Astrocyte of the cerebellum (primary cell): ENCODE measurements at regions not wholly inside any gene's neighbourhood (a gene's known extent, or its start where the extent isn't known, plus 50 kb on each side); places are given as distances from the start of the nearest gene placed in this dataset.

ENCODE experiments used
- DNase-seq: peaks from one replicate; pipeline ENCODE4 v3.0.0-alpha.2; 2011; ENCODE audit warnings: low read depth
- H3K4me3 ChIP-seq: 2 replicates; pipeline ENCODE4 v1.5.1; 2011; ENCODE audit warnings: mild to moderate bottlenecking, low read depth, low read length, moderate library complexity
- CTCF ChIP-seq: IDR thresholded peaks from 2 replicates; pipeline ENCODE4 v1.5.1; 2012; ENCODE audit warnings: low read length, low read depth, moderate library complexity, mild to moderate bottlenecking; ENCODE audit errors: missing control alignments
- in situ Hi-C: cut with HindIII; loops from 2 replicates; pipeline ENCODE4 v1.10.0; 2017; ENCODE audit warnings: low sequenced_read_pairs

DNA sequence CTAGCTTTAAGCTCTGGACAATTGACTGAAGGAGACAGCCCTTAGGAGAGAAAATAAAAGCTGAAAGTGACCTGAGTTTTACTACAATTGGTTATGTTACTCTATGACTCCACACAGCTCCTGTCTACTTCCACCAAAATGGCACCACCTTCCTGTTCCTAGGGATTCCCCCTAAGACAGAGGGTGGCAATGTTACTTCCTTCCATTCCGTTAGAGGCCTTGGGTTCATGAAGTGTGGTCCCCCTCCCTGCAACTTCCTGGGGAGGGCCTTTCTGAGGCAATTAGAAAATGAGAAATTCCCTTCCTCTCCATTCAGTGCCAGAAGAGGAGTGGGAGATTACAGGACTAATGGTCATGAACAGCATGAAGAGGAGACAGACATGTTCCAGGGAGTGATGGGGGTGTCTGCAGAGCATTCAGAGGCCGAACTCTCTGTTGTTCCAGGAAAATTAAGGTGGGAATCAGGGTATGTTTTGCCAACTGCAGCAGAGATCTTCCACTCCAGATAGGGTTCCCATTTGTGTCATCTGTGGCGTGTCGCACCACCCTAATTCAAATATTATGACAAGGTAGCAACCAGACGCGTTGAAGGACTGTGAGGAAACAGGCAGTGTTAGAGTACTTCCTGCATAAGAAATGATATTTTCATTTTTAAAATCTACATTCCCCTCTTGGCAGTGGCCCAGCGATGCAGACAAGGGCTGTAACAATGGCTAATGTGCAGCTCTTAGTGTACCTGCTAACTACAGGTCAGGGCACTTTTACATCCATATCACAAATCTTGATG lies 53.1 kb upstream of the TRIM67 start:
- TF ChIP-seq CTCF: no peak
- in situ Hi-C loops: no loop called here
- DNase-seq: no peak
- no peak overlapping the region for H3K4me3 ChIP-seq

DNA sequence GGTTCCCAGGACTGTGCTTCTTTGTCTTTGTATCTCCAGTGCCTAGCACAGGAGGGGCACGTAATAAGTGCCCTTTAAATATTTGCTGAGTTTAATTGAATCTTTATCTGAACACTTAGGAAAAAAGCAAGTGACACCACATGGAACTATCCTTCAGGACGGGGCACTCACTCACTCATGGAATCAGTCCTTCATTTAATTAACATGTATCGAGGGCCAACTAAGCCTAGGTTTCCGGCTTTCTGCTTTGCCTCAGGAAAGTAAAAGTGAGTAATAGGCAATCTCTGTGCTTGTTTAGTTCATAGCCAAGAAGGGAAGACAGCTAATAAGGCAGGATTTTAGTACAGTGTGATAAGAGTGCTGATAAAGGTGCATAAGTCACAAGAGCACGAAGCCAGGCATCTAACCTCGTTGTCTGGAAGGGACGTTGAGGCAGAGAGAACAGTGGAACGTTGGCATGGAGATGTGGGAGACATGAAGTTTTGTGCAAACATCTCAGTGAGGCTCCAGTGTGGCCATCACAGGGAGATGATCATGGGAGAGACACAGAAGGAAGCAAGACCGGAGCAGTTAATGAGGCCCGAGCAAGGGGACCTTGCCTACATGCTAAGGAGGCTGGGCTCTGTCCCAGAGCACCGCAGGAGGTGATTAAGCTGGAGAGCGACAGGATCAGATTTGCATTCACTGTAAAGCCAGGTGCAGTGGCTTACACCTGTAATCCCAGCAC lies 54.1 kb upstream of the TRIM67 start:
- no peak for TF ChIP-seq CTCF
- in situ Hi-C loops: no loop called here
- no peak overlapping the region for H3K4me3 ChIP-seq
- no peak for DNase-seq

DNA sequence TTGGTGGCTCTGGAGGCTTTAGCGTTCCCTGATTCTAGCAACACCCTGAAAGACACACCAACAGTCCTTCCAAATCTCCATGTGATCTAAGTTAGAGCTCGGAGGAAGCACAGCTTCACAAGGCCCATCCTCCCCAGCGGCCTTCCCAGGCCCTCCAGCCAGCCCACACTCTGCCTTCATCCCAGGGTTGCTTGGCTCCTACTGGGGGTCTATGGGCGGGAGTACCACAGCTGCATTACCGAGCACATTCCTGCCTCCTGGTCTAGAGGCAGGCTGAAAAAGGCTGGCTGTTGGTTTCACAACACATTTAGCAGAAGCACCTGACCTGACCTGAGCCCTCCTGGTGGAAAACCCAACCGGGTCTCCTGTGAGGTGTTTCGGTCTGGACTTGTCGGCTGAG lies 54.7 kb upstream of the TRIM67 start:
- no peak for DNase-seq
- H3K4me3 ChIP-seq: no peak overlapping the region
- no peak for TF ChIP-seq CTCF
- in situ Hi-C loops: no loop called here

GRCh38 chr1:231106347-231106746 lies 55.5 kb upstream of the TRIM67 start:
- TF ChIP-seq CTCF: no peak
- DNase-seq: peak; percentile 55
- H3K4me3 ChIP-seq: no peak overlapping the region
- in situ Hi-C loops: no loop called here

DNA sequence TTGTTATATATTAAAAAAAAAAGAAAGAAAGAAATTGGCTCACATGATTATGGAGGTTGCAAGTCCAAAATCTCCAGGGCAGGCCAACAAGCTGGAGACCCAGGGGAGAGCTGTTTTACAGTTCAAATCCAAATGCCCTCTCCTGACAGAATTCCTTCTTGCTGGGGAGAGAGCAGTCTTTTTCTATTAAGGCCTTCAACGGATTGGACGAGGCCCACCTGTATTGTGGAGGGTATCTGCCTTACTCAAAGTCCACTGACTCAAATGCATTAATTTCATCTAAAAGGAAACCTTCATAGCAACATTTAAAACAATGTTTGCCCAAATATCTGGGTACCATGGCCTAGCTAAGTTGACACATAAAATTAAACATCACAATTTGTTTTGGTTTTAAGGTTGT lies 56.9 kb upstream of the TRIM67 start:
- TF ChIP-seq CTCF: no peak
- no peak for DNase-seq
- no peak overlapping the region for H3K4me3 ChIP-seq
- in situ Hi-C loops: no loop called here

- no peak for DNase-seq
- H3K4me3 ChIP-seq: no peak overlapping the region
- no peak for TF ChIP-seq CTCF
- in situ Hi-C loops: no loop called here
Measured at GRCh38 chr1:231103961-231104360, 57.9 kb upstream of the TRIM67 start.
